Lower lobe of right lung (tissue), 2 donors: ENCODE measurements at regions not wholly inside any gene's neighbourhood (a gene's known extent, or its start where the extent isn't known, plus 50 kb on each side); places are given as distances from the start of the nearest gene placed in this dataset.

ENCODE experiments used
- ATAC-seq, 2 donors: fragments of 200-7000 bp; cut with Tn5 transposase; one replicate each; pipeline ENCODE4 v1.9.1; 2020 to 2022; ENCODE audit warnings: mild to moderate bottlenecking in 2 of 2, moderate library complexity in 2 of 2
- DNase-seq: peaks from one replicate; pipeline ENCODE4 v3.0.0-alpha.2; 2020
- H3K27ac ChIP-seq: fragments of 200-600 bp; one replicate; pipeline ENCODE4 v1.8.0; 2022
- H3K27me3 ChIP-seq: fragments of 200-600 bp; one replicate; pipeline ENCODE4 v1.8.0; 2022; ENCODE audit warnings: low read depth
- H3K36me3 ChIP-seq: fragments of 200-600 bp; one replicate; pipeline ENCODE4 v1.8.0; 2022; ENCODE audit warnings: mild to moderate bottlenecking
- H3K4me1 ChIP-seq: fragments of 200-600 bp; one replicate; pipeline ENCODE4 v1.8.0; 2022
- H3K4me3 ChIP-seq: fragments of 200-600 bp; one replicate; pipeline ENCODE4 v1.8.0; 2022; ENCODE audit warnings: mild to moderate bottlenecking
- H3K9me3 ChIP-seq: fragments of 200-600 bp; one replicate; pipeline ENCODE4 v1.8.0; 2022
- intact Hi-C: fragments of 100-400 bp; cut with DNase I; formaldehyde crosslinking; loops from one replicate; pipeline ENCODE4 v1.11.0; 2022
- TF ChIP-seq, protein P1 (sequence below): fragments of 200-600 bp; IDR thresholded peaks from one replicate; pipeline ENCODE4 v1.8.0; 2022; ENCODE audit warnings: antibody characterized with exemption, mild to moderate bottlenecking
- donor health status: DM: no; HTN: yes; CAD: no; lungs with severe emphysema.

DNA sequence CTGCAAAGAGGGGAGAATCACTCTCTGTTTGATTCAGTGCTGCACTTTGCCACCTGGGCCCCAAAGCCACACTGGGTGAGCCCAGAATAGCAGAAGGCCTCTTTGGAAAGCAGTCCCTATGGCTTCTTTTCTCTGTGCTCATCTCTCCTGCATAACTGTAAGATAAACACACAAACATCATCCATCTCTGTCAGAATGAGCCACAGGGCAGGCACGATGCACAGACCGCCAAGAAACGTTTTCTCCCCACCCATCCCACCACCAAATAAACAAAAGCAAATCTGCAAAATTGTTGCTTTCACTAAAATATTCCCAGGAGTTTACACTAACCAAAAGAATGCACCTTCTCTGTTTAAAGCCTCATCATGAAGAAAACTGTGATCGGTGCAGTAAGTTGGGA, 196.4 kb upstream of the POU2AF2 start:
- no peak for DNase-seq
- Histone ChIP-seq H3K36me3 (no peaks in the 10 kb centered on the region), H3K27ac (no peak overlapping the region), H3K9me3 (no peaks in the 10 kb centered on the region), H3K27me3 (no peaks in the 10 kb centered on the region), H3K4me3 (no peak overlapping the region), H3K4me1 (no peaks in the 10 kb centered on the region)
- intact Hi-C loops: no loop called here
- no peak for ATAC-seq
- TF ChIP-seq, protein P1, sequence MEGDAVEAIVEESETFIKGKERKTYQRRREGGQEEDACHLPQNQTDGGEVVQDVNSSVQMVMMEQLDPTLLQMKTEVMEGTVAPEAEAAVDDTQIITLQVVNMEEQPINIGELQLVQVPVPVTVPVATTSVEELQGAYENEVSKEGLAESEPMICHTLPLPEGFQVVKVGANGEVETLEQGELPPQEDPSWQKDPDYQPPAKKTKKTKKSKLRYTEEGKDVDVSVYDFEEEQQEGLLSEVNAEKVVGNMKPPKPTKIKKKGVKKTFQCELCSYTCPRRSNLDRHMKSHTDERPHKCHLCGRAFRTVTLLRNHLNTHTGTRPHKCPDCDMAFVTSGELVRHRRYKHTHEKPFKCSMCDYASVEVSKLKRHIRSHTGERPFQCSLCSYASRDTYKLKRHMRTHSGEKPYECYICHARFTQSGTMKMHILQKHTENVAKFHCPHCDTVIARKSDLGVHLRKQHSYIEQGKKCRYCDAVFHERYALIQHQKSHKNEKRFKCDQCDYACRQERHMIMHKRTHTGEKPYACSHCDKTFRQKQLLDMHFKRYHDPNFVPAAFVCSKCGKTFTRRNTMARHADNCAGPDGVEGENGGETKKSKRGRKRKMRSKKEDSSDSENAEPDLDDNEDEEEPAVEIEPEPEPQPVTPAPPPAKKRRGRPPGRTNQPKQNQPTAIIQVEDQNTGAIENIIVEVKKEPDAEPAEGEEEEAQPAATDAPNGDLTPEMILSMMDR: no peak

DNA sequence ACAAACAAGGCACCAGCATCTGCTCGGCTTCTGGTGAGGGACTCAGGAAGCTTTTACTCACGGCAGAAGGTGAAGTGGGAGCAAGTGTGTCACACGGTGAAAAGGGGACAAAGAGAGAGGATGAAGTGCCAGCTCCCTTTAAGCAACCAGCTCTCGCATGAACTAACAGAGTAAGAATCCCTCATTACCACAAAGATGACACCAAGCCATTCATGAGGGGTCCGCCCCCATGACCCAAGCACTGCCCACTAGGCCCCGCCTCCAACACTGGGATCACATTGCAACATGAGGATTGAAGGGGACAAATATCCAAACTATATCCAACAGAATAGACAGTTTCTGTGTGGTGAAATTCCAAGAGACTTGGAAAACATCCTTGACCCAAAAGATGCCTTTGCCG, 198.2 kb upstream of the POU2AF2 start:
- Histone ChIP-seq H3K27me3 (no peaks in the 10 kb centered on the region), H3K27ac (no peak overlapping the region), H3K36me3 (no peaks in the 10 kb centered on the region), H3K4me1 (no peaks in the 10 kb centered on the region), H3K9me3 (no peaks in the 10 kb centered on the region), H3K4me3 (no peak overlapping the region)
- ATAC-seq: no peak
- intact Hi-C loops: no loop called here
- no peak for DNase-seq
- TF ChIP-seq, protein P1: no peak

DNA sequence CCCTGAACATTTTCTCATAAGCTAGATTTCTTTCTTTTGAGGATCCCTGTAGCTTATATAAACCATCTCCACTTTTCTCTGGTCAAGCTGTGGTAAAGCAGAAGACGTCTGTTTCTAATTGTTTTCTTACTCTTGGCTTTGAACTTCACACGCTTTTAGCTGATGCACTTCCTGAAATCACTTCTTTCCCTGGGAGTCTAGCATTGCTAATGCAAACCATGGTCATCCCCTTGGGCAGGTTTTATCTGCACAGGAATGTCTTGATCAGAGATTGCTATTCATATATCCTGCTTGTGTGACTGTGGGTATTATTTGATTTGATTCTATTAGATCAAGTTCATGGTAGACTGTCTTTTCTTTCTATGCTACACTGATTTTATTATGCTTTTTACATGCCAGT, 199.2 kb upstream of the POU2AF2 start:
- Histone ChIP-seq H3K36me3 (no peaks in the 10 kb centered on the region), H3K27ac (no peak overlapping the region), H3K4me1 (no peaks in the 10 kb centered on the region), H3K9me3 (no peaks in the 10 kb centered on the region), H3K4me3 (no peak overlapping the region), H3K27me3 (no peaks in the 10 kb centered on the region)
- DNase-seq (no peak), ATAC-seq (no peak)
- TF ChIP-seq, protein P1: no peak
- intact Hi-C loops: no loop called here

DNA sequence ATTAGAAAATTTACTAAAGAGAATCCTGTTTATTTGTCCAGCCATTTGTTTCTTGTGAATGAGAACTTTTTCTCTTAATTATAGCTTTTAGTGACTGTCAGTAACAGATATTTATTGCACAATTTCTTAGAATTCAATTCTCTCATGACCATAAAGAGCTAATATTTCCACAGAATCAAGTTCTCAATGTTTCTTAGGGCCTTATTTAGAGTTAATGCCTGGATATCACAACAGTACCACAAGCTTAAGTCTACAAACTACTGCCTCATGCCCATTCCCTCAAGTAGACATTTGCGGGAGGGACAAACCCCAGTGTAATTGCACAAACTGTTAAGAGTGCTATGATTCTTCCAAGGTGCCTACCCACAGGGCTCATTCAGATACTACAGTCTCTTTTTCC, 199.7 kb upstream of the POU2AF2 start:
- Histone ChIP-seq H3K27ac (no peak overlapping the region), H3K4me1 (no peaks in the 10 kb centered on the region), H3K4me3 (no peak overlapping the region), H3K27me3 (no peaks in the 10 kb centered on the region), H3K9me3 (no peaks in the 10 kb centered on the region), H3K36me3 (no peaks in the 10 kb centered on the region)
- intact Hi-C loops: no loop called here
- DNase-seq: no peak
- no peak for ATAC-seq
- TF ChIP-seq, protein P1: no peak

DNA sequence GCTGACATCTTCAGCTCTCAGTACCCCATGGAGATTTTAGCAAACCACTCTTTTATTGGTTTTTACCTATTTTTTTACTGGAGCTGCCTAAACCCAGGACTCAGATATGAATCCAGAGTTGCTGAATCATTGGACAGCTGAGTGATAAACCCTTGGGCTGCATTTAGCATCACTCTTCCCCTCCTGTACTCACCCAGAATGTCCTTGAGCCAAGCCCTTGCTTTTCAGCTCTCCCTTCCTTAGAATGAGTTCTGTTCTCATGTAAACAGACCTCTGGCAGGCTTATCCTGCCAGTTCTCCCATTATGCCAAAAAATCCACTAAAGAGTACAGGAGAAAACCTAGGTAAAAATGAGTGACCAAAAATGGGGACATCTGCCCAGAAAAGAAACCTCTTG, 200.1 kb upstream of the POU2AF2 start:
- TF ChIP-seq, protein P1: no peak
- intact Hi-C loops: no loop called here
- Histone ChIP-seq H3K4me3 (no peak overlapping the region), H3K9me3 (no peaks in the 10 kb centered on the region), H3K36me3 (no peaks in the 10 kb centered on the region), H3K27ac (no peak overlapping the region), H3K27me3 (no peaks in the 10 kb centered on the region), H3K4me1 (no peaks in the 10 kb centered on the region)
- DNase-seq: no peak
- no peak for ATAC-seq
